ENCODE measurements at regions not wholly inside any gene's neighbourhood (a gene's known extent, or its start where the extent isn't known, plus 50 kb on each side); places are given as distances from the start of the nearest gene placed in this dataset.

GRCh38 chr7:142405122-142405765, 147.4 kb upstream of the PRSS58 start:
- DNase-seq (ENCODE audit: low read depth) = no peak
- H3K4me3 ChIP-seq (ENCODE audit: low read depth, low read length) = no peak overlapping the region

GRCh38 chr7:142401951-142402350, 144.1 kb upstream of the PRSS58 start:
- no peak overlapping the region for H3K4me3 ChIP-seq (ENCODE audit: low read depth, low read length)
- no peak for DNase-seq (ENCODE audit: low read depth)

GRCh38 chr7:142400042-142400533, 142.2 kb upstream of the PRSS58 start:
- no peak for DNase-seq (ENCODE audit: low read depth)
- H3K4me3 ChIP-seq (ENCODE audit: low read depth, low read length) = no peak overlapping the region

- no peak for DNase-seq (ENCODE audit: low read depth)
Observed at GRCh38 chr7:142391191-142391992, 133.5 kb upstream of the PRSS58 start.

GRCh38 chr7:142389544-142389943, 131.7 kb upstream of the PRSS58 start:
- no peak overlapping the region for H3K4me3 ChIP-seq (ENCODE audit: low read depth, low read length)
- no peak for DNase-seq (ENCODE audit: low read depth)

More at GRCh38 chr7:142391191-142391992, 133.5 kb upstream of the PRSS58 start:
- H3K4me3 ChIP-seq (ENCODE audit: low read depth, low read length) = no peak overlapping the region

GRCh38 chr7:142385491-142386340, 127.9 kb upstream of the PRSS58 start:
- peak; percentile 51 for DNase-seq (ENCODE audit: low read depth)
- no peak overlapping the region for H3K4me3 ChIP-seq (ENCODE audit: low read depth, low read length)

GRCh38 chr7:142384493-142384922, 126.7 kb upstream of the PRSS58 start:
- H3K4me3 ChIP-seq (ENCODE audit: low read depth, low read length) = no peak overlapping the region
- DNase-seq (ENCODE audit: low read depth) = peak; percentile 84

GRCh38 chr7:142383841-142384492, 126.1 kb upstream of the PRSS58 start:
- H3K4me3 ChIP-seq (ENCODE audit: low read depth, low read length) = no peak overlapping the region
- no peak for DNase-seq (ENCODE audit: low read depth)

- H3K4me3 ChIP-seq (ENCODE audit: low read depth, low read length) = no peak overlapping the region
- no peak for DNase-seq (ENCODE audit: low read depth)
Observed at GRCh38 chr7:142381727-142382390, 124.0 kb upstream of the PRSS58 start.

GRCh38 chr7:142380069-142380468, 122.2 kb upstream of the PRSS58 start:
- DNase-seq (ENCODE audit: low read depth) = no peak
- H3K4me3 ChIP-seq (ENCODE audit: low read depth, low read length) = no peak overlapping the region

- no peak overlapping the region for H3K4me3 ChIP-seq (ENCODE audit: low read depth, low read length)
- DNase-seq (ENCODE audit: low read depth) = no peak
Observed at GRCh38 chr7:142379201-142379885, 121.5 kb upstream of the PRSS58 start.

- DNase-seq (ENCODE audit: low read depth) = no peak
- H3K4me3 ChIP-seq (ENCODE audit: low read depth, low read length) = no peak overlapping the region
Observed at GRCh38 chr7:142377567-142377966, 119.7 kb upstream of the PRSS58 start.

GRCh38 chr7:142376356-142376997, 118.6 kb upstream of the PRSS58 start:
- no peak for DNase-seq (ENCODE audit: low read depth)
- H3K4me3 ChIP-seq (ENCODE audit: low read depth, low read length) = no peak overlapping the region

- DNase-seq (ENCODE audit: low read depth) = no peak
- no peak overlapping the region for H3K4me3 ChIP-seq (ENCODE audit: low read depth, low read length)
Observed at GRCh38 chr7:142375710-142376313, 118.0 kb upstream of the PRSS58 start.

- no peak overlapping the region for H3K4me3 ChIP-seq (ENCODE audit: low read depth, low read length)
- no peak for DNase-seq (ENCODE audit: low read depth)
Observed at GRCh38 chr7:142372727-142373126, 114.9 kb upstream of the PRSS58 start.

GRCh38 chr7:142371586-142372377, 113.9 kb upstream of the PRSS58 start:
- H3K4me3 ChIP-seq (ENCODE audit: low read depth, low read length) = no peak overlapping the region
- no peak for DNase-seq (ENCODE audit: low read depth)

GRCh38 chr7:142365410-142365842, 107.6 kb upstream of the PRSS58 start:
- H3K4me3 ChIP-seq (ENCODE audit: low read depth, low read length) = no peak overlapping the region
- no peak for DNase-seq (ENCODE audit: low read depth)
